ENCODE measurements at regions not wholly inside any gene's neighbourhood (a gene's known extent, or its start where the extent isn't known, plus 50 kb on each side); places are given as distances from the start of the nearest gene placed in this dataset.

DNA sequence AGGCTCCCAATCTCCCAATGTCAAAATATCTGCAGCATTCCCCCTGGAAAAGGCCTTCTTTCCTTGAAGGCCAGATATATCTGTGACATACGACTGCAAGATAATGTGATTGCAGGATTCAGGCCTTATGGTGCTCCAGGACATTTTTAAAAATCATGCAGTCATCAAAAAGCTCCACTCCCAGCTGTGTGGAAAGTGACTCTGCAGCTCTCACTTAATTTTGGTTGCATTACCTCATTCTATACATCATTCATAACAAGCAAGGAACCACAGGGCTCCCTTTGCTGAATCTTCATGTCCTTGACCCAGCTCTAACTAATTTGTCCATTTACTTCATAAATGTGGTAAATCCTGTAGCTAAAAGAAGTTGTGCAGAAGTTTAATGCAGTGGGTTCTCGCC lies 386.2 kb upstream of the SLC30A5 start:
- H3K9me3 ChIP-seq (ENCODE audit: control insufficient read depth, insufficient read depth, low read depth, low read length) = no peaks in the 10 kb centered on the region
- no TSS peak for BruUV-seq (replicated peaks)
- no peak for DNase-seq (ENCODE audit: low read depth, low spot score)
- ChIA-PET CTCF (no interaction called here), POLR2A (no interaction called here)
- H3K27ac ChIP-seq (ENCODE audit: low read length) = no peak overlapping the region
- in situ Hi-C loops (cut with HindIII; ENCODE audit: low pct_unique_long_range_greater_than_20kb, low sequenced_read_pairs) (no loop called here), intact Hi-C loops (cut with micrococcal nuclease; ENCODE audit: unreplicated experiment) (no loop called here)
- no peaks in the 10 kb centered on the region; the same call in 1 of the 2 replicates for H3K27me3 ChIP-seq (ENCODE audit: control insufficient read depth, insufficient read depth, low read length)
- H3K4me3 ChIP-seq (ENCODE audit: low read depth in 2 of 2, low read length in 2 of 2) = no peak overlapping the region
- H3K4me1 ChIP-seq (ENCODE audit: control insufficient read depth, insufficient read depth, low read length) = no peaks in the 10 kb centered on the region
- TF ChIP-seq, protein P1, sequence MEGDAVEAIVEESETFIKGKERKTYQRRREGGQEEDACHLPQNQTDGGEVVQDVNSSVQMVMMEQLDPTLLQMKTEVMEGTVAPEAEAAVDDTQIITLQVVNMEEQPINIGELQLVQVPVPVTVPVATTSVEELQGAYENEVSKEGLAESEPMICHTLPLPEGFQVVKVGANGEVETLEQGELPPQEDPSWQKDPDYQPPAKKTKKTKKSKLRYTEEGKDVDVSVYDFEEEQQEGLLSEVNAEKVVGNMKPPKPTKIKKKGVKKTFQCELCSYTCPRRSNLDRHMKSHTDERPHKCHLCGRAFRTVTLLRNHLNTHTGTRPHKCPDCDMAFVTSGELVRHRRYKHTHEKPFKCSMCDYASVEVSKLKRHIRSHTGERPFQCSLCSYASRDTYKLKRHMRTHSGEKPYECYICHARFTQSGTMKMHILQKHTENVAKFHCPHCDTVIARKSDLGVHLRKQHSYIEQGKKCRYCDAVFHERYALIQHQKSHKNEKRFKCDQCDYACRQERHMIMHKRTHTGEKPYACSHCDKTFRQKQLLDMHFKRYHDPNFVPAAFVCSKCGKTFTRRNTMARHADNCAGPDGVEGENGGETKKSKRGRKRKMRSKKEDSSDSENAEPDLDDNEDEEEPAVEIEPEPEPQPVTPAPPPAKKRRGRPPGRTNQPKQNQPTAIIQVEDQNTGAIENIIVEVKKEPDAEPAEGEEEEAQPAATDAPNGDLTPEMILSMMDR (IDR thresholded peaks at IDR 0.05) = no peak
- TF ChIP-seq POLR2AphosphoS5 (IDR thresholded peaks at IDR 0.05; ENCODE audit: low read depth, low read length) (no peak), TCF7L2 (IDR thresholded peaks at IDR 0.05; ENCODE audit: low read depth, low read length) (no peak), SIN3A (IDR thresholded peaks at IDR 0.05; ENCODE audit: borderline replicate concordance, insufficient read depth, low read depth, low read length) (no peak), REST (IDR thresholded peaks at IDR 0.05; ENCODE audit: insufficient read depth in 1 of 2, low read depth in 2 of 2, low read length in 1 of 2) (no peak)
- H3K36me3 ChIP-seq (ENCODE audit: control insufficient read depth, insufficient read depth, low read length) = no peaks in the 10 kb centered on the region
- no peak for ATAC-seq

GRCh38 chr5:68708156-68708841 lies 385.5 kb upstream of the SLC30A5 start:
- ATAC-seq (no peak), DNase-seq (ENCODE audit: low read depth, low spot score) (no peak)
- H3K27me3 ChIP-seq (ENCODE audit: control insufficient read depth, insufficient read depth, low read length) = no peaks in the 10 kb centered on the region; the same call in 1 of the 2 replicates
- no peak overlapping the region for H3K27ac ChIP-seq (ENCODE audit: low read length)
- ChIA-PET CTCF (no interaction called here), POLR2A (no interaction called here)
- no peaks in the 10 kb centered on the region for H3K4me1 ChIP-seq (ENCODE audit: control insufficient read depth, insufficient read depth, low read length)
- no peaks in the 10 kb centered on the region for H3K36me3 ChIP-seq (ENCODE audit: control insufficient read depth, insufficient read depth, low read length)
- H3K9me3 ChIP-seq (ENCODE audit: control insufficient read depth, insufficient read depth, low read depth, low read length) = no peaks in the 10 kb centered on the region
- intact Hi-C loops (cut with micrococcal nuclease; ENCODE audit: unreplicated experiment) (no loop called here), in situ Hi-C loops (cut with HindIII; ENCODE audit: low pct_unique_long_range_greater_than_20kb, low sequenced_read_pairs) (no loop called here)
- H3K4me3 ChIP-seq (ENCODE audit: low read depth in 2 of 2, low read length in 2 of 2) = no peak overlapping the region
- TF ChIP-seq TCF7L2 (IDR thresholded peaks at IDR 0.05; ENCODE audit: low read depth, low read length) = no peak
- TF ChIP-seq, protein P1 (IDR thresholded peaks at IDR 0.05) = no peak
- BruUV-seq (replicated peaks) = no TSS peak
